GM18520 (cell line): ENCODE measurements at regions not wholly inside any gene's neighbourhood (a gene's known extent, or its start where the extent isn't known, plus 50 kb on each side); places are given as distances from the start of the nearest gene placed in this dataset.

Source experiments
- ATAC-seq: cut with Tn5 transposase; IDR thresholded peaks from one replicate; pipeline ENCODE4 v1.9.1; 2021; ENCODE audit not compliant: unreplicated experiment

- ATAC-seq = no peak
These were observed 53.3 kb downstream of the FOXD1 start for GRCh38 chr5:73395256-73395655.

DNA sequence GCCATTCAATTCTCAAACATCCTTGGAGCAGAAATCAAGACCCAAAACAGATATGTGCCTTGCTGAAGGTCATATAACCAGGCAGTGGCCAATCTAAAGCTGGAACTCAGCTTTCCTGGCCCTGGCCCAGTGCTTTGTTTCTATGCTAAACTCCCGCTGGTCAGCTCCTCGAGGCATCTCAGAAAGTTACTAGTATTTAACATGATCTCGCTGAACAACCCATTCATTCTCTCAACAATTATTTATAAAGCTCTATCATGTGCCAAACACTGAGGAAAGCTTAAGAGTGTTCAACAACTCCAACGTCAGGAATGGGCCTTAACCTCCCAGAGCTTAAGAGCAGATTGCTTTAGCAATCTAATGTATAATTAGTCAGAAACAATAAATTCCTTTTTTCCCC is 54.0 kb downstream of the FOXD1 start:
- no peak for ATAC-seq

DNA sequence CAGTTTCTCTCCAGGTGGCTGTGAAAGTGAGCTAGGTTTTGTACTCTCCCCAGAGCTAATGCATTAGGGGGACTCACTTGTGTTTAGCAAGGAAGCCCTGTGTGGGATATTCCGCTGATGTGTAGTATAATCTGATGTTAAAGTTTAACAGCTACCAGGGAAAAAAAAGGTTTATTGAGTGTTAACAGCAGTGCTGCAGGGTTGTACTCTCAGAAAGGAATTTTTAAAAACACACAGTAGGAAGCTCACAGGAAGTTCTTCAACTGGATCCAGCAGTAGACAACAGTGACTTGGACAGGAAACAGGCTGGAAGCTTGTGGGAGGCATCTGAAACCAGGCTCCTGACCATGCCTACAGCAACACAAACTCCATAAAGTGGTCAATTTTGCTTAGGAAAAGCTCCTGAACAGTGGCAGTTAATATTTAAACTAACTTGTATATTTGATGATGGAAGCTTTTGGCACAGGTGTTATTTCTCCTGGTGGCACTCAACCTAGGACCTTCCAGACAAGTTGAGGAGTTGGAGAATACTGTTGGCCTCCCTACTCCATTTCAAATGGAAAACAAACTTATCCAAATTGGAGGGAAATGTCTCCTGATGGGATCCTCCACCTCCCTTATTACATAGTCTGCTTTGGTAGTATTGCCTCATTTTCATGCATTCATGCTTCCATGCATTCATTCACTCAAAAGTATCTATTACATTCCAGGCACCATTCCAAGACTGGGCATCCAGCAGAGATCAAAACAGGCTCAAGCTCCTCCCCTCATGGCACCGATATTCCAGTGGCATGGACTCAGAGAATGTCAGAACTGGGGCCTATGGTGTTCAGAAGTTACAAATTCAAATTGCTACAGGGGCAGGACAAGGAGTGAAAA is 54.7 kb downstream of the FOXD1 start:
- no peak for ATAC-seq

DNA sequence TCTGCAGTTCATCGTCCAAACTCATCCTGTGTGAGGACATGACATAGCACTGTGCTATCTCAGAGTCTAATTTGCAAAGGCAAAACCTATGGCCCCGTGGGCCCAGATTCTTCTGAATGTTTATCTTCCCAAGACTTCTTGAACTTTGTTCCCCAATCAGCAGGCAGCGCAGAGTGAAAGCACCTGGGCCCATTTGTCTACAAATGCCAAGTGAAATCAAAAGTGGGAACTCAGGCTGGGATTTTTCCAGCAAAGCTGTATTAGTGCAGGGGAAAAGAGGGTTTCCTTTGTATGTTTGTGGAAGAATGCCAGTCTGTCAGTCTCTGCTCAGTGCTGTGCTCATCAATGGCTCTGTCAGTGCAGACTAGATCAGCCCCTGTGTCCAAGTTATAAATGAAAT is 55.8 kb downstream of the FOXD1 start:
- ATAC-seq = no peak

- no peak for ATAC-seq
These were observed 57.1 kb downstream of the FOXD1 start for GRCh38 chr5:73391441-73391881.

DNA sequence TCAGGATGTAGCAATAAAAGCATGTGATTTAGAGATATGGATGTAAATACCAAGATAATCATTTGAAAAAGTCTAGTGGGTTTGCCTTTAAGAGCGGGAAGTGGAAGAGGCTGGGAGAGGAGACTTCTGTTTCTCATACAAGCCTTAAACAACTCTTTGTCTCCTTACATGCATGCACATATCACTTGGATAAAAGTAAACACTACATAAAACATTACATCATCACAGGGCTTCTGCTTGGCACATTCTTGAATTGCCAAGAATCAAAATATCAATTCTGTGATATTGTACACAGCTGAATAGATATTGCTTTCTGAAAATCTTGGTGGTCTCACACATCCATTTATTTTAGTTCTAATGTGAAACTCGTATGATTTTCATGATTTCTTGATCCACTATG is 57.6 kb downstream of the FOXD1 start:
- no peak for ATAC-seq

DNA sequence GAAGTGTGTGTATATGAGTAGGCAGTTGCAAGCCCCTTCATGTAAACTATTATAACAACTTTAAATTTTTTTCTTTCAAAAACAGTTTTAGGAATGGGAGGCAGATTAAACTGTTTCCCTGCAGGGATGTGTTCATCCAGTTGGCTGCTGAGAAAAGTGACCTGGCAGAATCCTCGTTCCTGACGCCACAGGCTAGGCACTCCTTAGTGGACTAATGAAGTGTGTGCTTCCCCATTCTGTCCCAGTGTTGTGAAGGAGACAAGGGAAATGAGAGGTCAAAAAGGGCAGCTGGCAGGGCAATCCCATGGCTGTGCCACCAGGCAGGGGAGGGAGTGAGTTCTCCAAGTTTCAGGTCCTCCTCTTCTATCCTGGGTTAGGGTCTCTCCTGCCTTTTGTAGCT is 59.8 kb downstream of the FOXD1 start:
- no peak for ATAC-seq

GRCh38 chr5:73388306-73388684 is 60.3 kb downstream of the FOXD1 start:
- ATAC-seq = no peak

GRCh38 chr5:73387601-73388305 is 60.8 kb downstream of the FOXD1 start:
- peak; percentile 87 for ATAC-seq

DNA sequence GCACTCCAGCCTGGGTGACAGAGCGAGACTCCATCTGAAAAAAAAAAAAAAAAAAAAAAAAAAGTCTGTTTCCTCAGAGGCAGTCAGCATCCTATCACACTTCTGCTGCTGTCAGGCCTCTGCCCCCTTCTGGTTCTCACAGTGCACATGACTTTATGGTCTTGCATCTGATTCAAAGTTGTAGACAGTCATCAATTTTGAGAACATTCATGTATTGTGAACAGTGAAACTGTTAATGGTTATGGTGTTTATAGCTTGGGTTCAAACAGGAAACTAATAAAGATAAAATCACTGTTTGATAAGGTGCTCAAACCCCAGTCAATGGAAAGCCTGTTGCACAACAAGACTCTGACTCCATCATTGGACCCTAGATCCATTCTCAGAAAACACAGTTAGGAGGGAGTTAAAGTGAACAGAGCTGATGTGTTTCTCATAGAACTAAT is 61.4 kb downstream of the FOXD1 start:
- ATAC-seq = peak; percentile 33

- no peak for ATAC-seq
These were observed 63.7 kb downstream of the FOXD1 start for GRCh38 chr5:73384861-73385260.

DNA sequence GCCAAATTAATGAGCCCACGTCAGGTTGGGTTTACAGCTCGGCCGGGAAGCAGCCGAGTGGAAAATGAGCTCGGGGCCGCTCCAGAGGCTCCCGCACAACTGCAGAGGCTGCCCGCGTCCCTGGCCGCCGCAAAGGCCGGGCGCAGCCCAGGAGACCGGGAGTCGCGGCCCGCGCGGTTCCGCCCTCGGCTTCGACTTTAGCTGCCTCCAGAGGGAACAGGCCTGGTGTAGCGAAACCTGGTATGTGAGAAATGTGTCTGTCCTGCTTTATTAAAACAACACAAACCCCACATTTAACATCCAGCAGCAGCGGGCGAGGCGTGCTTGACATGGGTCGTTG is 66.2 kb downstream of the FOXD1 start:
- ATAC-seq = no peak

DNA sequence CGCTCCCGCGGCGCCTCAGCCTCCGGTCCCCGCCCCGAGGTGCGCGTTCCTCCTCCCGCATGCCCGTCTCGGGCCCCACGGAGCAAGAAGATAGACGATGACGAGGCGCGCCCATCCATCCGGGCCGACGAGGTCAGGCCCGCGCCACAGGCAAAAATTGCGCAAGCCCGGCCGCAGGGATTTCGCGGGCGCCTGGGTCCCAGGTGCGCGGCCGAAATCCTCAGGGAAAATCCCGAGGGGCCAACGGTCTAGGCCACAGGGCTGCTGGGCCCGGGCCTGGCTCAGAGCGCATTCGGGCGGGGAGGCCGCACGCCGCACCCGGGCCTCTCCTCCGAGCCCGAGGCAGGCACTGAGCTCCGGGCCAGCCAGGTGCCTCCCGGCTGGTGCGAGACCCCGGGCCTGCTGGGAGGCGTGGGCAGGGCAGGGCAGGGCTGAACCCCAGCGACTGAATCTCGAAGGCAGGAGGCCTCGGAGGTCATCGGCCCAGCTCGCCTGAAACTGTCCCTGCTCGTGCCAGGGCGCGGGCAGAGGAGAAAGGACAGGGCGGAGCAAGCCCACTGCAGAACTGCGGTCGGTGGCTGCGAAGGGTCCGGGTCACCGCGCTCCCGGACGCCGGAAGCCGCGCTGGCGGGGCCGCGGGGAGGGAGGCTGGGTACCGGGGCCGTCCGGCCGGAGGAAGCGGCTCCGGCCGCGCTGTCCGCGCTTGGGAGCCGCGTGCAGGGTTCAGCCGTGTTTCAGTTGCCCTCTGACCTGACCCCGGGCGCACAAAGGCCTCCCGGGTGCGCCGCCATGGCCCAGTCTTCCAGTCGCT is 66.8 kb downstream of the FOXD1 start:
- no peak for ATAC-seq

- ATAC-seq = no peak
These were observed 67.6 kb downstream of the FOXD1 start for GRCh38 chr5:73380710-73381589.

GRCh38 chr5:73380041-73380440 is 68.5 kb downstream of the FOXD1 start:
- ATAC-seq = no peak

DNA sequence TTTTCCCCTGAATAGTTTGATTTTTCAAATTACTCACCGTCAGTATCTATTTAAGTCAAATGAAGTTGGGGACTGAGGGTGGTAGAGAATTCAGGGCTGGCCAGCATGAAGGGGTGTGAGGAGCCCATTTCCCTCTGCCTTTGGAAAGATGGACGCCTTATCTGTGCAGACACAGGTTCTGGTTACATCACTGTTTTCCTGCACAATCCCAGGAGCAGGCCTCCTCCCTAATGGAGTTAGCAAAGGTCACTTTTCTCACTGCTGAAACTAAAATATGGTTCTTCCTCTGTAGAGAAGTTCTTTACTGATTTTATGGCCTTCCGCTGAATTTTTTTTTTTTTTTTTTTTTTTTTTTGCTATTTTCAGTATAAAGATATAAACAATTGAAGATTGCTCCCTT is 69.1 kb downstream of the FOXD1 start:
- ATAC-seq = no peak

- no peak for ATAC-seq
These were observed 69.8 kb downstream of the FOXD1 start for GRCh38 chr5:73378765-73379164.

GRCh38 chr5:73378070-73378469 is 70.5 kb downstream of the FOXD1 start:
- ATAC-seq = no peak

DNA sequence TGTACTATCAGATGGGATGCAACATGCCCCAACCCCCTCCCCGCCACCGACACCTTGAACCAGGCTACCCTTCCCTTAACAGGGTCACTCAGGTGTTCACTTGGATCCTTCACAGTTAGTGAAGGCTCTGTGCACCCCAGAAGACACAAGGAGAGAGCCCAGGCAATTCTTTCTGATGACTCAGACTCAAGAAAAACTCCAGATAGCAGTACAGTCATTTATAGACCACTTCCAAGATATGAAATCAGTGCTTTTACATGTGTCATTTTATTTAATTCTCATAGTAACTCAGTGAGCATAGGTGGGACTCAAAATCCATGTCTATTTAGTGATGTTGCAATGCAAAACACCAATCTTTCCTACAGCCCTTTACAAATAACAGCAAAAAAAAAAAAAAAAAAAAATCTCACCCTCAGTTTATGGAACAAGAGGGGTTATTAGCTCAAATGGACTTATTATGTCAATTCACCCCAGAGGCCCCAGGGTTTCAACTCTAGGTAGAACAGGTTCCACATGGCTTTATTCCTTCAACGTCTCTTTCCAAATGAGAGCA is 71.9 kb downstream of the FOXD1 start:
- no peak for ATAC-seq

DNA sequence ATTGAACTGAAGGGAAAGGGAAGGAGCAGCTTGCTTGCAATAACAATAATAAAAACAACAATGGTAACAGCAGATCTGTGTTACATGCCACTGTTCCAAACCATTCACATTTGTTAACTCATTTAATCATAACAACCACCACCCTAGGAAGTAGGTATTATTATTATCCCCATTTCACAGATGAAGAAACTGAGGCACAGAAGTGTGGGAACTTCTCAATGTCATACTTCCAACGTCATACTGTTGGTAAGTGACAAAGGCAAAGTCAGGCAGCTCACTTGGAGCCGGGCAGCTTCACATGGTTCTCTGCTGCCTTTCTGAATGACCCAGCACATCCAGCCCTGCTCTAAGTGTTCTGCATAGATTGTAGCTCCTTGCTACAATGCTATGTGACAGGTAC is 72.6 kb downstream of the FOXD1 start:
- no peak for ATAC-seq
